Medulla oblongata (tissue), 1 donor: ENCODE measurements at regions not wholly inside any gene's neighbourhood (a gene's known extent, or its start where the extent isn't known, plus 50 kb on each side); places are given as distances from the start of the nearest gene placed in this dataset.

ENCODE experiments used
- DNase-seq: peaks from one replicate; pipeline ENCODE4 v3.0.0-alpha.2; 2015; ENCODE audit errors: extremely low spot score

DNA sequence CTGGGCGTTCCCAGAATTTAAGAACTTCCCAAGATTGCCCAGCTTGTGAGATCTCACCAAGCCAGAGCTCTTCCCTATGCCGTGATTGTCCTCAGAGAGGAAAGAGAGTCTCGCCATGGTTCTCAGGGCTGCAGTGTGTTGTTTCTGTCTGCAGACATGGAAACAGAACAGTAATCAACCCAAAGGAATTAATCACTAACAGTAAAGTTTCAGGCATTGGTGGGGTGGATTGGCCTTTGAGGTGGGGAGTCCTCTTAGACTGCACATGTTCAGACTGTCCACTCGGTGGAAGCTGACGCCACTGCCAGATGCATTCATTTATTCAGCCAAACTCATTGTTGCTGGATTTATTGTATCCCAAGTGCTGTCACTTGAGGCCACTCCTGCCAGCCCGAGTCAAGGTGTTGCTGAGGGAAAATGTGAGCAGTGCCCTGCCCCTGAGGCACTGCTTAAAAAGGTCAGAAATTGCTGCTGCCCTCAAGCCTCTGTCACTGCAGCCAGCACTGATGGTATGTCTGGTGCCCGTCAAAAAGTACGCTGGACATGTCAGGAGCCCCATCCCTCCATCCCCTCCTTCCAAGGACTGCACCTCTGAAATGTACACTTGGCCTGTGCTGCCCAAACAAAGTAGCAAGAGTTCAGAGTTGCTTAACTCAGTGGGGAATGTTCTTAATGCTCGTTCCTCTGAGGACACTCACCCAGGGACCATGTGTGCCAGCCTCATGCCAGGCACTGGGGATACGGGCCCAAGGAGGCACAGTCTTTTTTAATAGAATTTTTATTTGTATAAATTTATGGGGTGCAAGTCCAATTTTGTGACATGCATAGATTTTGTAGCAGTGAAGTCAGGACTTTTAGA is 201.0 kb downstream of the GLI2 start:
- DNase-seq, result no peak

GRCh38 chr2:120937686-120938044 is 202.0 kb downstream of the GLI2 start:
- DNase-seq, result no peak

DNA sequence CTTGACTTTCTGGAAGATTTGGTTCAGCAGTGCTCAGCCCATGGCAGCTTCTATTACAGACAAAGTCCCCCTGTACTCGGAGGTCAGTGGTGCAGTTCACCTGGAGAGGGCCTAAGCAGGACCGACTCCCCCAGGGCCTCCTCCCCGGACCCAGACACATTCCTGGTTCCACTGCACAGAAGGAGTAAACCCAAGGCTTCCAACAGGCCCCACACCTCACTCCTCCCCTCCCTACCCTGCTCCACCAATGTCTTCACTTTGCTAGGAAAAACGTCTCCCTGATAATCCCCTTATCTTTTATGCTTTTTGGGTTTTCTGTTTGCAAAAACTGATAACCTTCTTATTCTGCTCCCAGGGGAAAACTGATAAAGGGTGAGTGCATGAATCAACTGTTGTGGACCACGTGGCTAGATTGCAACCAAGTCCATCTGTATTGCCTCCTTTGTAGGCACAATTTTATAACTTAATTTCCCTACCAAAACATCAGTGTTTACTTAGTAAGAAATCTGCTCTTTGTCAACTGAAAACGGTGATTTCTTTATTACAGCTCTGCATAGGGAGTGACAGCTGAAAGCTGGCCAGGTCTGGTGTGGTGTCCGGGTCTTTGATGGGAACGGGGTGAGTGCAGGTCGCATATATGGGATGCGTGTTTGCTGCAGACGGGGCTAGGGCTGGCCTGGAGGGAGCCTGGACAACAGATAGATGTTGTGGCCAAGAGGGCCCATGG is 202.5 kb downstream of the GLI2 start:
- DNase-seq, result no peak

DNA sequence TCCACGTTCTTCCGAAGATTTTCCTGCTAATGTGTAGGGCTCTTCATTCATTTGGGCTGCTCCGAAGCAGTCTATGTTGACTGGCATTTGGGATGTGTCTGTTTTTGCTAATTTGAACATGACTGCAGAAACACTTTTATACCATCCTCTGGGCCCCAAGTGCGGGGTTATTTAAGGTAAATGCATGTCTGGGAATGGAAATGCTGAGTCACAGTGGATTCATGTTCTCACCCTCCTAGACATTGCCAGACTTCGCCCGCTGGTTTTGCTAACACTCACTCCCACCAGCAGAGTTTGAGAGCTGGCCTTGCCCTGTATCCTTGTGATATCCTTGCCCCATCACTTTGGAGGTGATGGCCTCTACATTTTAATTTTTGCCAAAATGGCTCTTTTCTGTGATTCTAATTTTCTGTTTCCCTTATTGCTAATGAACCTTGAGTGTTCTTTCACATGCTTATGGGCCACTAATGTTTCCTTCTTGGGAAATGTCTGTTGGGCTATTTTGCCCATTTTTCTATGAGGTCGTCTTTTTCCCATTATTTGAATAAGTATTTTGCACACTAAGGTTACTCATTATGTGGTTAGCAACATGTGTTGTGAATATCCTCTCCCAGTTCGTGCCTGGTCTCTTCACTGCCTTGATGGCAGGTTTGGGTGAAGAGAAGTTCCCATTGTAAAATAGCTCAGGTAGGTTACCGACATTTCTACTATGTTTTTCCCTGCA is 204.1 kb downstream of the GLI2 start:
- no peak for DNase-seq

- DNase-seq, result no peak
Observed at GRCh38 chr2:120940319-120940696, 204.6 kb downstream of the GLI2 start.

- no peak for DNase-seq
Observed at GRCh38 chr2:120940726-120941256, 205.1 kb downstream of the GLI2 start.

DNA sequence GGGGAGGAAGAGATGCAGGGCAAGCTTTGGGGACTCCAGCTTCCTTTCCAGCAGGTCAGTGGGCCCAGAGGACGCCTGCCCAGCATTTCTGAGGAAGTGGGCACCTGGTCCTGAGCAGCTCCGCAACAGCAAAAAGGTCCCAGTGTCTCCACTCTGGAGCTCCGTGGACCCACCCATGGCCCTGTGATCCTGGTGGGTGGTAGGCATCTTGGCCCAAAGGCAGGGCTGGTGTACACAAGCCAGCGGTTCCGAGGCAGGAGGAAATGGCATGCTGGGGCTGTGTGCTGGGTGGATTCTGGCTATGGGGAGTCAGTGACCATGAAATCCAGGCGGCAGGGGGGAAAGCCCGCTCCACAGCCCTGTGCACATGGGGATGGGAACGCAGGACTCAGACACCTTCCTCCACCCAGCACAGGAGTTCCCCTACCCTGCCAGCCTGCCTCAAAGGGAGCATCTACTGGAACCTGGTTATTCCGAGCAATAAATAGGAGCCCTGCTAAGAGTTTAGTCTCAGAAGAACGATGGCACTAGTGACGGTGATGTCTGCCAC is 206.0 kb downstream of the GLI2 start:
- DNase-seq, result no peak

- DNase-seq, result no peak
Observed at GRCh38 chr2:120942658-120943057, 207.0 kb downstream of the GLI2 start.

- no peak for DNase-seq
Observed at GRCh38 chr2:120943403-120944034, 207.9 kb downstream of the GLI2 start.

GRCh38 chr2:120944575-120944974 is 208.9 kb downstream of the GLI2 start:
- DNase-seq, result no peak

- no peak for DNase-seq
Observed at GRCh38 chr2:120945091-120945490, 209.4 kb downstream of the GLI2 start.

DNA sequence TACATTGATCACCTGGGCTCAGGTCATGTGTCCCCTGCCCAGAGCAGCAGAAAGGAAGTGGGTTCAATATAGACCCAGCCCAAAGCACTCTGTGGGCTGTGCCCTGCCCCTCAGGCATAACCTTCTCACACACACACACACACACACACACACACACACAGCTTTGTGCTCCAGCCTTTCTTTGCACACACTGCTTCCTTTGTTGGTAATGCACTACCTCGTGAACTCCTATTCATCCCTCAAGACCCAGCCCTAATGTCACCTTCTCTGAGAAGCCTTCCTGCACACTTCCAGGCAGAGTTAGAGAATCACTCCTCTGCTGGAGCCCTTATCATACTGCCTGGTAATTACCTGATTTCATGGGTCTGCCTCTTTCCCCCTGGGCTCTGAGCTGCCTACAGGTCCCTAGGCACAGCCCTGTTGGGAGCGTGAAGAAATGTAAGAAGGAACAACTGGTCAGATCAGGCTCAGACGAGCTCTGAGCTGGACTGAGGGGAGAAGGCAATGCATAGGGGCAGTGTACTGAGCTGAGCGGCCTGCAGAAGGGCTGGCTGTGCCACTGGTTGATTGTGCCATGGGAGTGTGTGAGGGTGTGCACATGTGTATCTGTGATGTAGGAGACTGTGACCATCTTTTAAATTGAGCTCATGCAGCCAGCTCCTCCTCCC is 210.3 kb downstream of the GLI2 start:
- DNase-seq, result no peak

DNA sequence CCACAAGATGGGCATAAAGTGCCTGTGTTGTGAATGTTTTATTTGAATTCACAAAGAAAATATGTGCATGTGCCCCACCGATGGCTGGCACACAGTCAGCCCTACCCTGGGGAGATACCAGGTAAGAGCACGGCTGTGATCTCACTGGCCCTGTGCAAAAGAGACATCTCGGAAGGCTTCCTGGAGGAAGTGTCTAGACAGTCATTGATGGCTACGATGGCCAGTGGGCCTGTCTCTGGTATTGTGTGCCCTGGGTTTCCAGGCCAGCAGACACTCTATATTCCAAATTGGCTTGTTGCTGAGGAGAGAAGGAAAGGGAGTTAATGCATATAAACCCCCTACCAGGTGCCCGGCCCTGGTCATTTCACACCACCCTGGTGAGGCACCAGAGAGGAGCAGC is 211.7 kb downstream of the GLI2 start:
- DNase-seq, result no peak

DNA sequence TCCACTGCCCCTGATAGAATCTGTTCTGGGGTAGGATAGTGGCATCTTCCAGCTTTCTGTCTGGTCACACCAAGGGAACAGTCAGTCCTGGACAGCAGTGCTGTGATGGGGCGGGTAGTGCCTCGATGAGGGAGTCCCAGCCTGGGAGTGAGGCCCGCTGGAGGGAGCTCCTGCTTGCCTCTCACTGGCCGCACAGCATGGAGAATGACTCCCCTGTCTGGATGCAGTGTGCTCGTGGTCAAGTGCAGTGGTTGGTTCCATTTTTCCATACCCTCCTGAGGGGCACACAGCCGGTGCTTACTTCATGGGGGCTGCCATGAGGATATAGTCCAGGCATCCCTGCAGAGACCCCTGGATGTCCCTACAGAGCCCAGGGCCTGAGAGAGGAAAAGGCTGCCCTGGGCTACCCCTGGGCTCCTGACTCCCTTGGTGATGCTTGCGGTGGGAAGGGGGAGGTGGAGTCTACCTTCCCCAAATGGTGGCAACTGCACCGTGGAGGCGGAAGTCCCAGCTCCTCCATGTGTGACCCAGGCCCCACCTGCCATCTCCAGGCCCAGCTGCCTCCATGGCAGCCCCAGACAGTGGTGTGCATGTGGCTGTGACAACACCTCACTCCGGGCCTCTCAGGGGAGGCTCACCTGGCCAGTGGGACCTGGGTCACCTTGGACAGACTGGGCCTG is 212.5 kb downstream of the GLI2 start:
- no peak for DNase-seq

DNA sequence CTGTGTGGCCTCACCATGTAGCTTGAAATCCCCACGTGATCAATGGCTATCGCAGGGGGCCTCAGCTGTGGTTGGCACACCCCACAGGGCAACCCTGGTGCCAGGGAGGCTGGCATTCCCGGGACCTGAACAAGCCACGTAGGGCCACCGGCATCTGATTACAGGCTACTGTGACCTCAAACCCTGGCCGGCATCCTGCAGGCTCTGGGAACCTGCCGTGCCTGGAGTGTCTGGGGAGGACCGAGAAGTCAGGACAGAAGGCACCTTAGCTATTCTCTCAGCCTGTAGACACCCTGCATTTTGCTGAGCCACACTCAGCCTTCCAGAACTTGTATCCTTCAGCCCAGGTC is 213.0 kb downstream of the GLI2 start:
- no peak for DNase-seq

GRCh38 chr2:120949027-120949956 is 213.6 kb downstream of the GLI2 start:
- DNase-seq, result no peak

DNA sequence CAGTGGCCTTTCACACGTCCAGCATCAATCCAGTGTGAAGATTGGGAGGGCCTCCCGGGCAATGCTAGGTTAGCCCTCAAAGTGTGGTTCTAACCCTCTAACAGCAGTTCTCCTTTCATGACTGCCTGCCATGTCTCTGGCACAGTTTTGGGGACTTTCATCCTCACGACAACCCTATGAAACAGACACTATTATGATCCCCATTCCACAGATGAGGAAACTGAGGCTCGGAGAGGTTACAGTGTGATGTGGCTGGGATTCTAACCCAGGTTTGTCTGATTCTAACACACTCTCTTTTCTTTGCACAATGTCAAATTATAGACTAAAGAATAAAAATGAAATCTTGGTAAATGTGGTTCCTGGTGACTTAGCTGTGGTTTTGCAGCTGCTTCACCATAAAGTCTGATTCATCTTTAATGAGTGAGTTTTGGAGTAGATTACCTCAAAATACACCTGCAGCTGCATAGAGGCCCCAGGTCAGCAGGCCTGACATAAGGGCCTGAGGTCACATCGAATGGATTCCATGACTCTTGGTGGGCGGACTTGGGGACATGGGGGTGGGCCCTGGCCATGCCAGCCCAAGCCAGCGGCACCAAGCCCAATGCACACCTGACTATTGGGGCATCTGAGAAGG is 214.4 kb downstream of the GLI2 start:
- no peak for DNase-seq

GRCh38 chr2:120951693-120952092 is 216.0 kb downstream of the GLI2 start:
- DNase-seq, result no peak

GRCh38 chr2:120952318-120952717 is 216.7 kb downstream of the GLI2 start:
- DNase-seq, result no peak
